Stimulated activated CD4-positive, alpha-beta T cell treated with anti-CD3 and anti-CD28 coated beads, TNF-alpha, amount 100 ng/mL, for 1 hour (primary cell): ENCODE measurements at regions not wholly inside any gene's neighbourhood (a gene's known extent, or its start where the extent isn't known, plus 50 kb on each side); places are given as distances from the start of the nearest gene placed in this dataset.
"Not testable (repeated sequence)": the region's sequence is repeated elsewhere in the genome, so short reads cannot be mapped to it uniquely, and the experiment has no call there.

Experiments used
- DNase-seq, 3 donors: peaks; one replicate each; pipeline ENCODE4 v3.0.0-alpha.2; 2020; ENCODE audit warnings: low read depth in 3 of 3, low spot score in 1 of 3

- DNase-seq: no peak
Observed at GRCh38 chr2:62654876-62655359, 50.6 kb upstream of the EHBP1 start.

GRCh38 chr2:62654423-62654791 is 51.1 kb upstream of the EHBP1 start:
- no peak for DNase-seq

GRCh38 chr2:62653582-62654422 is 51.7 kb upstream of the EHBP1 start:
- DNase-seq: no peak

- not testable (repeated sequence) for DNase-seq
Observed at GRCh38 chr2:62649087-62649486, 56.4 kb upstream of the EHBP1 start.

- no peak for DNase-seq
Observed at GRCh38 chr2:62643100-62643471, 62.4 kb upstream of the EHBP1 start.

- no peak for DNase-seq
Observed at GRCh38 chr2:62642429-62643099, 62.9 kb upstream of the EHBP1 start.

- DNase-seq: no peak
Observed at GRCh38 chr2:62641936-62642335, 63.6 kb upstream of the EHBP1 start.

GRCh38 chr2:62641410-62641843 is 64.1 kb upstream of the EHBP1 start:
- no peak for DNase-seq

GRCh38 chr2:62631160-62632085 is 74.1 kb upstream of the EHBP1 start:
- DNase-seq: no peak

GRCh38 chr2:62630206-62630605 is 75.3 kb upstream of the EHBP1 start:
- not testable (repeated sequence) for DNase-seq

- DNase-seq: not testable (repeated sequence)
Observed at GRCh38 chr2:62629310-62629709, 76.2 kb upstream of the EHBP1 start.

GRCh38 chr2:62627667-62628066 is 77.8 kb upstream of the EHBP1 start:
- no peak for DNase-seq

- DNase-seq: no peak
Observed at GRCh38 chr2:62624855-62625254, 80.7 kb upstream of the EHBP1 start.

- not testable (repeated sequence) for DNase-seq
Observed at GRCh38 chr2:62616486-62616885, 89.0 kb upstream of the EHBP1 start.

- no peak for DNase-seq
Observed at GRCh38 chr2:62611854-62612253, 93.7 kb upstream of the EHBP1 start.

- DNase-seq: not testable (repeated sequence)
Observed at GRCh38 chr2:62605471-62605870, 99.5 kb upstream of the TMEM17 start.

- no peak for DNase-seq
Observed at GRCh38 chr2:62604336-62604735, 98.3 kb upstream of the TMEM17 start.

GRCh38 chr2:62603154-62603712 is 97.2 kb upstream of the TMEM17 start:
- DNase-seq: no peak

GRCh38 chr2:62599674-62600410 is 93.8 kb upstream of the TMEM17 start:
- not testable (repeated sequence) for DNase-seq

- no peak for DNase-seq
Observed at GRCh38 chr2:62597323-62597722, 91.3 kb upstream of the TMEM17 start.
